Liver (tissue), 8 donors: ENCODE measurements at regions not wholly inside any gene's neighbourhood (a gene's known extent, or its start where the extent isn't known, plus 50 kb on each side); places are given as distances from the start of the nearest gene placed in this dataset.

ENCODE experiments used
- DNase-seq: peaks from one replicate; pipeline ENCODE4 v3.0.0-alpha.2; 2017; ENCODE audit warnings: low spot score
- H3K27ac ChIP-seq, 2 donors: one replicate each; pipeline ENCODE4 v1.7.0; 2013; ENCODE audit warnings: inconsistent platforms in 2 of 2, low read length in 2 of 2, control low read depth in 1 of 2, low read depth in 1 of 2, mild to moderate bottlenecking in 1 of 2
- H3K27me3 ChIP-seq, 4 donors: one replicate each; pipeline versions ENCODE4 v1.6.1 to v1.7.0; 2013; ENCODE audit warnings: low read length in 3 of 4, inconsistent platforms in 1 of 4, mild to moderate bottlenecking in 1 of 4, moderate library complexity in 1 of 4; ENCODE audit not compliant: control insufficient read depth in 4 of 4, insufficient read depth in 4 of 4
- H3K36me3 ChIP-seq, 4 donors: one replicate each; pipeline versions ENCODE4 v1.6.1 to v1.7.0; 2013; ENCODE audit warnings: low read length in 3 of 4, mild to moderate bottlenecking in 3 of 4, low read depth in 1 of 4, moderate library complexity in 1 of 4; ENCODE audit not compliant: control insufficient read depth in 4 of 4, insufficient read depth in 3 of 4
- H3K4me1 ChIP-seq, 4 donors: one replicate each; pipeline versions ENCODE4 v1.6.1 to v1.7.0; 2013; ENCODE audit warnings: low read length in 3 of 4, mild to moderate bottlenecking in 3 of 4, moderate library complexity in 1 of 4; ENCODE audit not compliant: control insufficient read depth in 4 of 4, insufficient read depth in 4 of 4
- H3K4me3 ChIP-seq, 3 donors: one replicate each; pipeline versions ENCODE4 v1.6.1 to v1.7.0; 2013; ENCODE audit warnings: low read length in 3 of 3, control low read depth in 1 of 3, low read depth in 1 of 3, mild to moderate bottlenecking in 1 of 3
- H3K9ac ChIP-seq, 2 donors: one replicate each; pipeline ENCODE4 v1.7.0; 2013; ENCODE audit warnings: low read length in 2 of 2, mild to moderate bottlenecking in 2 of 2, moderate library complexity in 2 of 2, control low read depth in 1 of 2, low read depth in 1 of 2
- H3K9me3 ChIP-seq, 4 donors: one replicate each; pipeline versions ENCODE4 v1.6.1 to v1.7.0; 2013; ENCODE audit warnings: low read length in 3 of 4; ENCODE audit not compliant: control insufficient read depth in 4 of 4
- ATF3 ChIP-seq: IDR thresholded peaks from 2 replicates; pipeline ENCODE4 v1.6.1; 2016; ENCODE audit warnings: antibody characterized with exemption
- EGR1 ChIP-seq, 2 donors: IDR thresholded peaks; 2 replicates each; pipeline ENCODE4 v1.6.1; 2016 to 2018; ENCODE audit warnings: antibody characterized with exemption in 2 of 2, low read depth in 2 of 2
- FOXA1 ChIP-seq: IDR thresholded peaks from 2 replicates; pipeline ENCODE4 v1.6.1; 2016; ENCODE audit warnings: antibody characterized with exemption
- FOXA2 ChIP-seq: IDR thresholded peaks from 2 replicates; pipeline ENCODE4 v1.6.1; 2016; ENCODE audit warnings: antibody characterized with exemption
- GABPA ChIP-seq, 2 donors: IDR thresholded peaks in 1 of 2; conservative IDR thresholded peaks in 1 of 2; 2 replicates each; pipeline ENCODE4 v1.6.1; 2016; ENCODE audit warnings: antibody characterized with exemption in 2 of 2, mild to moderate bottlenecking in 1 of 2, moderate library complexity in 1 of 2
- HNF4A ChIP-seq, 2 donors: conservative IDR thresholded peaks; 2 replicates each; pipeline ENCODE4 v1.6.1; 2016; ENCODE audit warnings: antibody characterized with exemption in 2 of 2, mild to moderate bottlenecking in 2 of 2
- HNF4G ChIP-seq: IDR thresholded peaks from 2 replicates; pipeline ENCODE4 v1.6.1; 2016; ENCODE audit warnings: antibody characterized with exemption
- JUND ChIP-seq, 2 donors: IDR thresholded peaks; 2 replicates each; pipeline ENCODE4 v1.6.1; 2016; ENCODE audit warnings: antibody characterized with exemption in 2 of 2
- MAX ChIP-seq: IDR thresholded peaks from 2 replicates; pipeline ENCODE4 v1.6.1; 2016; ENCODE audit warnings: antibody characterized with exemption
- NR2F2 ChIP-seq: IDR thresholded peaks from 2 replicates; pipeline ENCODE4 v1.6.1; 2016; ENCODE audit warnings: antibody characterized with exemption
- RAD21 ChIP-seq, 2 donors: IDR thresholded peaks; 2 replicates each; pipeline ENCODE4 v1.6.1; 2016; ENCODE audit warnings: antibody characterized with exemption in 2 of 2, mild to moderate bottlenecking in 2 of 2
- REST ChIP-seq: IDR thresholded peaks from 2 replicates; pipeline ENCODE4 v1.6.1; 2016; ENCODE audit warnings: antibody characterized with exemption, mild to moderate bottlenecking
- RXRA ChIP-seq, 2 donors: IDR thresholded peaks; 2 replicates each; pipeline ENCODE4 v1.6.1; 2017 to 2018; ENCODE audit warnings: antibody characterized with exemption in 2 of 2, mild to moderate bottlenecking in 1 of 2
- SP1 ChIP-seq: IDR thresholded peaks from 2 replicates; pipeline ENCODE4 v1.6.1; 2018; ENCODE audit warnings: antibody characterized with exemption, mild to moderate bottlenecking
- TAF1 ChIP-seq: conservative IDR thresholded peaks from 2 replicates; pipeline ENCODE4 v1.6.1; 2016; ENCODE audit warnings: antibody characterized with exemption, mild to moderate bottlenecking
- YY1 ChIP-seq: IDR thresholded peaks from 2 replicates; pipeline ENCODE4 v1.6.1; 2016; ENCODE audit warnings: antibody characterized with exemption, mild to moderate bottlenecking
- WGBS: extraction: QIAGEN DNeasy Blood & Tissue Kit; methylation state at CpG from one replicate; pipeline ENCODE4 v1.1.7; 2013; 5-methylcytosine and 5-hydroxymethylcytosine counted together
- TF ChIP-seq, protein P1 (sequence below): IDR thresholded peaks from 2 replicates; pipeline ENCODE4 v1.6.1; 2016; ENCODE audit warnings: antibody characterized with exemption
- TF ChIP-seq, protein P2 (sequence below): fragments of 150-350 bp; IDR thresholded peaks from 2 replicates; pipeline ENCODE4 v1.5.1; 2017; ENCODE audit warnings: improper control_type of control experiment, low read depth, low read length; ENCODE audit not compliant: missing input control
- donor health status: healthy.
- donor health status: healthy.
- donor health status: healthy.
- donor health status: healthy.
- donor health status: healthy.

- no peak for DNase-seq
- Histone ChIP-seq H3K27me3 (no peaks in the 10 kb centered on the region), H3K9ac (no peak overlapping the region), H3K9me3 (no peaks in the 10 kb centered on the region), H3K27ac (no peak overlapping the region), H3K36me3 (no peaks in the 10 kb centered on the region), H3K4me1 (peaks cover 0 to 18% (median 4%) of the 10 kb centered on the region in 4 donors), H3K4me3 (no peak overlapping the region)
- TF ChIP-seq HNF4G (no peak), JUND (IDR thresholded peaks at IDR 0.05) (no peak), YY1 (no peak), MAX (no peak), REST (no peak), FOXA2 (no peak), NR2F2 (no peak), TAF1 (no peak), SP1 (no peak), RAD21 (IDR thresholded peaks at IDR 0.05) (no peak), ATF3 (no peak), EGR1 (IDR thresholded peaks at IDR 0.05; ENCODE audit: low read depth in 2 of 2) (no peak), HNF4A (conservative IDR thresholded peaks at IDR 0.05) (no peak), RXRA (IDR thresholded peaks at IDR 0.05) (no peak), GABPA (IDR thresholded peaks at IDR 0.05 in 1 of 2, conservative IDR thresholded peaks at IDR 0.05 in 1 of 2) (no peak), FOXA1 (no peak)
- TF ChIP-seq, protein P1, sequence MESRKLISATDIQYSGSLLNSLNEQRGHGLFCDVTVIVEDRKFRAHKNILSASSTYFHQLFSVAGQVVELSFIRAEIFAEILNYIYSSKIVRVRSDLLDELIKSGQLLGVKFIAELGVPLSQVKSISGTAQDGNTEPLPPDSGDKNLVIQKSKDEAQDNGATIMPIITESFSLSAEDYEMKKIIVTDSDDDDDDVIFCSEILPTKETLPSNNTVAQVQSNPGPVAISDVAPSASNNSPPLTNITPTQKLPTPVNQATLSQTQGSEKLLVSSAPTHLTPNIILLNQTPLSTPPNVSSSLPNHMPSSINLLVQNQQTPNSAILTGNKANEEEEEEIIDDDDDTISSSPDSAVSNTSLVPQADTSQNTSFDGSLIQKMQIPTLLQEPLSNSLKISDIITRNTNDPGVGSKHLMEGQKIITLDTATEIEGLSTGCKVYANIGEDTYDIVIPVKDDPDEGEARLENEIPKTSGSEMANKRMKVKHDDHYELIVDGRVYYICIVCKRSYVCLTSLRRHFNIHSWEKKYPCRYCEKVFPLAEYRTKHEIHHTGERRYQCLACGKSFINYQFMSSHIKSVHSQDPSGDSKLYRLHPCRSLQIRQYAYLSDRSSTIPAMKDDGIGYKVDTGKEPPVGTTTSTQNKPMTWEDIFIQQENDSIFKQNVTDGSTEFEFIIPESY, result no peak
- TF ChIP-seq, protein P2, sequence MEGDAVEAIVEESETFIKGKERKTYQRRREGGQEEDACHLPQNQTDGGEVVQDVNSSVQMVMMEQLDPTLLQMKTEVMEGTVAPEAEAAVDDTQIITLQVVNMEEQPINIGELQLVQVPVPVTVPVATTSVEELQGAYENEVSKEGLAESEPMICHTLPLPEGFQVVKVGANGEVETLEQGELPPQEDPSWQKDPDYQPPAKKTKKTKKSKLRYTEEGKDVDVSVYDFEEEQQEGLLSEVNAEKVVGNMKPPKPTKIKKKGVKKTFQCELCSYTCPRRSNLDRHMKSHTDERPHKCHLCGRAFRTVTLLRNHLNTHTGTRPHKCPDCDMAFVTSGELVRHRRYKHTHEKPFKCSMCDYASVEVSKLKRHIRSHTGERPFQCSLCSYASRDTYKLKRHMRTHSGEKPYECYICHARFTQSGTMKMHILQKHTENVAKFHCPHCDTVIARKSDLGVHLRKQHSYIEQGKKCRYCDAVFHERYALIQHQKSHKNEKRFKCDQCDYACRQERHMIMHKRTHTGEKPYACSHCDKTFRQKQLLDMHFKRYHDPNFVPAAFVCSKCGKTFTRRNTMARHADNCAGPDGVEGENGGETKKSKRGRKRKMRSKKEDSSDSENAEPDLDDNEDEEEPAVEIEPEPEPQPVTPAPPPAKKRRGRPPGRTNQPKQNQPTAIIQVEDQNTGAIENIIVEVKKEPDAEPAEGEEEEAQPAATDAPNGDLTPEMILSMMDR, result no peak
- 96% methylated on average over 3 of the region's 3 CpGs for WGBS
These were observed 51.9 kb upstream of the ADTRP start for GRCh38 chr6:11830520-11830919.

- no peaks in the 10 kb centered on the region for H3K9me3 ChIP-seq
- DNase-seq, result no peak
- WGBS, result 88% methylated on average over 3 of the region's 3 CpGs
- no peak overlapping the region for H3K9ac ChIP-seq
- no peak overlapping the region for H3K4me3 ChIP-seq
- no peak overlapping the region for H3K27ac ChIP-seq
- H3K4me1 ChIP-seq, result peaks cover 0 to 16% (median 4%) of the 10 kb centered on the region in 4 donors
- H3K27me3 ChIP-seq, result no peaks in the 10 kb centered on the region
- no peaks in the 10 kb centered on the region for H3K36me3 ChIP-seq
- TF ChIP-seq ATF3, result no peak
- TF ChIP-seq, protein P1, result no peak
- no peak for TF ChIP-seq EGR1 (IDR thresholded peaks at IDR 0.05; ENCODE audit: low read depth in 2 of 2)
- TF ChIP-seq REST, result no peak
- no peak for TF ChIP-seq NR2F2
- no peak for TF ChIP-seq SP1
- no peak for TF ChIP-seq RAD21 (IDR thresholded peaks at IDR 0.05)
- no peak for TF ChIP-seq HNF4A (conservative IDR thresholded peaks at IDR 0.05)
- TF ChIP-seq TAF1, result no peak
- TF ChIP-seq YY1, result no peak
- no peak for TF ChIP-seq GABPA (IDR thresholded peaks at IDR 0.05 in 1 of 2, conservative IDR thresholded peaks at IDR 0.05 in 1 of 2)
- no peak for TF ChIP-seq RXRA (IDR thresholded peaks at IDR 0.05)
These were observed 51.5 kb upstream of the ADTRP start for GRCh38 chr6:11830105-11830504.
